Tibial artery (tissue), 4 donors: ENCODE measurements at regions not wholly inside any gene's neighbourhood (a gene's known extent, or its start where the extent isn't known, plus 50 kb on each side); places are given as distances from the start of the nearest gene placed in this dataset.

Source experiments
- DNase-seq, 2 donors: peaks; one replicate each; pipeline ENCODE4 v3.0.0-alpha.2; 2019
- H3K27ac ChIP-seq, 2 donors: fragments of 200-600 bp; sonication (generic) in 1 of 2; 1 replicate in 1 of 2; 2 replicates in 1 of 2; pipeline ENCODE4 v1.5.1; 2018 to 2019; ENCODE audit warnings: mild to moderate bottlenecking in 1 of 2
- H3K27me3 ChIP-seq, 2 donors: fragments of 200-600 bp; sonication (generic) in 1 of 2; one replicate each; pipeline versions ENCODE4 v1.5.1 to v1.6.0; 2016 to 2019
- H3K36me3 ChIP-seq, 3 donors: fragments of 200-600 bp; sonication (generic) in 2 of 3; one replicate each; pipeline ENCODE4 v1.5.1; 2016 to 2019; ENCODE audit warnings: mild to moderate bottlenecking in 2 of 3
- H3K4me1 ChIP-seq, 4 donors: fragments of 200-600 bp; sonication (generic) in 2 of 4; 1 replicate in 3 of 4; 2 replicates in 1 of 4; pipeline ENCODE4 v1.5.1; 2016 to 2019
- H3K4me3 ChIP-seq, 2 donors: fragments of 200-600 bp; sonication (generic) in 1 of 2; 1 replicate in 1 of 2; 2 replicates in 1 of 2; pipeline ENCODE4 v1.5.1; 2018 to 2019; ENCODE audit warnings: mild to moderate bottlenecking in 2 of 2
- H3K9me3 ChIP-seq, 3 donors: fragments of 200-600 bp; sonication (generic) in 1 of 3; one replicate each; pipeline ENCODE4 v1.5.1; 2016 to 2019
- CTCF ChIP-seq, 2 experiments: fragments of 200-600 bp in 1 of 2; fragments of 450-650 bp in 1 of 2; IDR thresholded peaks; one replicate each; pipeline ENCODE4 v1.5.1; 2017 to 2019; ENCODE audit warnings: antibody characterized with exemption in 2 of 2, mild to moderate bottlenecking in 1 of 2, moderate library complexity in 1 of 2
- intact Hi-C: fragments of 100-400 bp; cut with DNase I; formaldehyde crosslinking; loops from one replicate; pipeline ENCODE4 v1.15.0; 2023; ENCODE audit warnings: low total_unique reads

GRCh38 chr7:106770191-106770590 lies 94.9 kb upstream of the PIK3CG start:
- no peaks in the 10 kb centered on the region for H3K9me3 ChIP-seq
- intact Hi-C loops: no loop called here
- DNase-seq: no peak
- peaks cover 0 to 45% (median 0%) of the 10 kb centered on the region in 4 donors for H3K4me1 ChIP-seq
- no peak for TF ChIP-seq CTCF (IDR thresholded peaks at IDR 0.05)
- no peaks in the 10 kb centered on the region for H3K27me3 ChIP-seq
- peak overlapping the region in 1 of 2 donors; percentile 56 for H3K27ac ChIP-seq
- H3K4me3 ChIP-seq: no peak overlapping the region
- no peaks in the 10 kb centered on the region for H3K36me3 ChIP-seq

- no peaks in the 10 kb centered on the region for H3K36me3 ChIP-seq
- no peak overlapping the region for H3K4me3 ChIP-seq
- H3K4me1 ChIP-seq: peaks cover 0 to 24% (median 0%) of the 10 kb centered on the region in 4 donors
- no peak overlapping the region for H3K27ac ChIP-seq
- no peak for DNase-seq
- H3K9me3 ChIP-seq: no peaks in the 10 kb centered on the region
- intact Hi-C loops: no loop called here
- TF ChIP-seq CTCF (IDR thresholded peaks at IDR 0.05): no peak
- H3K27me3 ChIP-seq: no peaks in the 10 kb centered on the region
Measured at GRCh38 chr7:106772655-106773108, 92.4 kb upstream of the PIK3CG start.

GRCh38 chr7:106773228-106773627 lies 91.9 kb upstream of the PIK3CG start:
- DNase-seq: no peak
- peaks cover 0 to 21% (median 0%) of the 10 kb centered on the region in 4 donors for H3K4me1 ChIP-seq
- intact Hi-C loops: no loop called here

GRCh38 chr7:106773721-106774120 lies 91.4 kb upstream of the PIK3CG start:
- no peak for TF ChIP-seq CTCF (IDR thresholded peaks at IDR 0.05)
- intact Hi-C loops: no loop called here

More at GRCh38 chr7:106773228-106773627, 91.9 kb upstream of the PIK3CG start:
- H3K4me3 ChIP-seq: no peak overlapping the region
- H3K27ac ChIP-seq: no peak overlapping the region
- H3K36me3 ChIP-seq: no peaks in the 10 kb centered on the region
- H3K27me3 ChIP-seq: no peaks in the 10 kb centered on the region
- H3K9me3 ChIP-seq: no peaks in the 10 kb centered on the region
- no peak for TF ChIP-seq CTCF (IDR thresholded peaks at IDR 0.05)

GRCh38 chr7:106774213-106774767 lies 90.8 kb upstream of the PIK3CG start:
- intact Hi-C loops: no loop called here
- no peak for DNase-seq
- Histone ChIP-seq H3K36me3 (no peaks in the 10 kb centered on the region), H3K4me3 (no peak overlapping the region), H3K4me1 (peaks cover 0 to 11% (median 0%) of the 10 kb centered on the region in 4 donors), H3K9me3 (no peaks in the 10 kb centered on the region), H3K27ac (no peak overlapping the region), H3K27me3 (no peaks in the 10 kb centered on the region)
- TF ChIP-seq CTCF (IDR thresholded peaks at IDR 0.05): no peak

More at GRCh38 chr7:106773721-106774120, 91.4 kb upstream of the PIK3CG start:
- no peaks in the 10 kb centered on the region for H3K36me3 ChIP-seq
- no peak overlapping the region for H3K4me3 ChIP-seq
- DNase-seq: no peak
- H3K27me3 ChIP-seq: no peaks in the 10 kb centered on the region
- H3K27ac ChIP-seq: no peak overlapping the region
- H3K9me3 ChIP-seq: no peaks in the 10 kb centered on the region
- H3K4me1 ChIP-seq: peaks cover 0 to 17% (median 0%) of the 10 kb centered on the region in 4 donors
